GM12878 (cell line): ENCODE measurements at regions not wholly inside any gene's neighbourhood (a gene's known extent, or its start where the extent isn't known, plus 50 kb on each side); places are given as distances from the start of the nearest gene placed in this dataset.

ENCODE experiments used
- ATAC-seq: fragments of 200-7000 bp; cut with Tn5 transposase; 3 replicates; pipeline ENCODE4 v1.9.1; 2020; ENCODE audit warnings: mild to moderate bottlenecking, moderate library complexity
- BruUV-seq: library from RNA; stranded (reverse); fragments of 400-500 nt; replicated peaks from 2 replicates; lab custom pipeline; 2021; lab: Mats Ljungman, UMichigan
- CTCF ChIA-PET: fragments of 300-600 bp; sonication (Branson Sonifier 250); formaldehyde crosslinking; extraction: SDS; loops from one replicate; lab custom pipeline; 2021; ENCODE audit warnings: inconsistent platforms; lab: Yijun Ruan, JAX
- POLR2A ChIA-PET: fragments of 350-600 bp; formaldehyde crosslinking; extraction: SDS; loops from one replicate; lab custom pipeline; 2021; ENCODE audit warnings: inconsistent platforms; lab: Charles Lee
- RAD21 ChIA-PET: fragments of 300-600 bp; sonication (Branson Sonifier 250); formaldehyde crosslinking; loops from one replicate; lab custom pipeline; 2023; ENCODE audit warnings: antibody characterized with exemption; ENCODE audit not compliant: unreplicated experiment; lab: Charles Lee
- SMC1A ChIA-PET: fragments of 300-600 bp; sonication (Branson Sonifier 250); formaldehyde crosslinking; loops from one replicate; lab custom pipeline; 2023; ENCODE audit not compliant: unreplicated experiment, uncharacterized antibody; lab: Charles Lee
- DNase-seq: peaks from one replicate; pipeline ENCODE4 v3.0.0-alpha.2; 2011; ENCODE audit warnings: low read depth, low spot score
- FAIRE-seq: peaks from 3 replicates; lab custom pipeline; 2011; peaks lifted over from hg19 to GRCh38; lab: Jason Lieb, UNC
- H2AFZ ChIP-seq: 2 replicates; pipeline ENCODE4 v1.6.0; 2011; ENCODE audit warnings: low read depth, low read length, control low read depth; ENCODE audit not compliant: control insufficient read depth
- H3K27ac ChIP-seq: 2 replicates; pipeline ENCODE4 v1.5.1; 2011; ENCODE audit warnings: control low read depth; ENCODE audit not compliant: control insufficient read depth, insufficient read depth
- H3K27me3 ChIP-seq, 2 experiments: replicated peaks in 1 of 2; 2 replicates each; pipeline versions ENCODE4 v1.6.0 to v1.6.1; 2011; ENCODE audit warnings: low read length in 1 of 2; ENCODE audit not compliant: control insufficient read depth in 2 of 2, insufficient read depth in 2 of 2
- H3K36me3 ChIP-seq, 2 experiments: 2 replicates each; pipeline ENCODE4 v1.5.1; 2011; ENCODE audit warnings: low read length in 1 of 2; ENCODE audit not compliant: control insufficient read depth in 2 of 2, insufficient read depth in 2 of 2
- H3K4me1 ChIP-seq: 2 replicates; pipeline ENCODE4 v1.6.1; 2011; ENCODE audit warnings: mild to moderate bottlenecking, low read length, moderate library complexity, mixed read lengths; ENCODE audit not compliant: control insufficient read depth, insufficient read depth
- H3K4me2 ChIP-seq: 2 replicates; pipeline ENCODE4 v1.6.0; 2011; ENCODE audit warnings: control low read depth; ENCODE audit not compliant: control insufficient read depth, insufficient read depth
- H3K4me3 ChIP-seq: fragments of 200-600 bp; sonication (generic); 2 replicates; pipeline ENCODE4 v1.5.1; 2016
- H3K79me2 ChIP-seq: 2 replicates; pipeline ENCODE4 v1.6.0; 2011; ENCODE audit warnings: low read length; ENCODE audit not compliant: control insufficient read depth, insufficient read depth
- H3K9ac ChIP-seq: 2 replicates; pipeline ENCODE4 v1.8.0; 2011; ENCODE audit warnings: low read length, control low read depth, mixed read lengths; ENCODE audit not compliant: control insufficient read depth, insufficient read depth
- H3K9me3 ChIP-seq: replicated peaks from 3 replicates; pipeline ENCODE4 v1.5.1; 2011; ENCODE audit warnings: mild to moderate bottlenecking, low read length; ENCODE audit not compliant: control insufficient read depth, insufficient read depth
- H4K20me1 ChIP-seq: 2 replicates; pipeline ENCODE4 v1.6.0; 2011; ENCODE audit not compliant: control insufficient read depth, insufficient read depth
- BCLAF1 ChIP-seq: fragments of 450-650 bp; IDR thresholded peaks from 2 replicates; pipeline ENCODE4 v1.6.1; 2017; ENCODE audit warnings: antibody characterized with exemption, mild to moderate bottlenecking, moderate library complexity
- GABPA ChIP-seq: IDR thresholded peaks from 2 replicates; pipeline ENCODE4 v1.6.1; 2014; ENCODE audit warnings: antibody characterized with exemption, low read depth, mild to moderate bottlenecking, inconsistent platforms
- JUNB ChIP-seq: IDR thresholded peaks from 2 replicates; pipeline ENCODE4 v1.6.1; 2016; ENCODE audit warnings: antibody characterized with exemption, mild to moderate bottlenecking
- KDM1A ChIP-seq: fragments of 200-600 bp; sonication (generic); IDR thresholded peaks from 2 replicates; pipeline ENCODE4 v1.6.1; 2016; ENCODE audit warnings: borderline replicate concordance
- RCOR1 ChIP-seq: conservative IDR thresholded peaks from 2 replicates; pipeline ENCODE4 v1.6.1; 2012; ENCODE audit warnings: low read depth, low read length, improper control_type of control experiment
- SMAD1 ChIP-seq: fragments of 450-650 bp; IDR thresholded peaks from 2 replicates; pipeline ENCODE4 v1.6.1; 2018; ENCODE audit warnings: mild to moderate bottlenecking, low read depth; ENCODE audit not compliant: partially characterized antibody
- SREBF1 ChIP-seq: IDR thresholded peaks from 2 replicates; pipeline ENCODE4 v1.6.1; 2012; ENCODE audit warnings: mild to moderate bottlenecking, low read length
- STAT1 ChIP-seq: fragments of 450-650 bp; conservative IDR thresholded peaks from 2 replicates; pipeline ENCODE4 v1.6.1; 2014; ENCODE audit warnings: antibody characterized with exemption, mild to moderate bottlenecking
- ZBTB40 ChIP-seq: fragments of 450-650 bp; IDR thresholded peaks from 2 replicates; pipeline ENCODE4 v1.6.1; 2016; ENCODE audit warnings: mild to moderate bottlenecking, moderate library complexity, borderline replicate concordance
- ZNF274 ChIP-seq: IDR thresholded peaks from one replicate; pipeline ENCODE4 v1.8.0; 2011; ENCODE audit not compliant: insufficient read length, insufficient read depth
- ZNF384 ChIP-seq: IDR thresholded peaks from 2 replicates; pipeline ENCODE4 v1.6.1; 2012; ENCODE audit warnings: low read depth, mild to moderate bottlenecking, low read length, improper control_type of control experiment, borderline replicate concordance
- ZSCAN29 ChIP-seq: fragments of 450-650 bp; IDR thresholded peaks from 2 replicates; pipeline ENCODE4 v1.6.1; 2017; ENCODE audit warnings: mild to moderate bottlenecking, moderate library complexity
- WGBS: methylation state at CpG from one replicate; pipeline ENCODE4 v1.1.6; 2016; ENCODE audit warnings: low lambda C conversion rate; ENCODE audit not compliant: insufficient replicate concordance, insufficient coverage; ENCODE audit errors: missing lambda C conversion rate; 5-methylcytosine and 5-hydroxymethylcytosine counted together
- in situ Hi-C: fragments of 300-500 bp; cut with MboI; formaldehyde crosslinking; loops from 9 replicates; pipeline ENCODE4 v1.14.3; 2018; ENCODE audit warnings: mixed read lengths
- intact Hi-C: fragments of 100-400 bp; cut with micrococcal nuclease; formaldehyde crosslinking; loops from one replicate; pipeline ENCODE4 v1.14.2; 2022; ENCODE audit not compliant: unreplicated experiment

GRCh38 chr3:111366515-111366914 lies 175.5 kb upstream of the CD96 start:
- ATAC-seq (no peak), DNase-seq (no peak), FAIRE-seq (no peak)
- Histone ChIP-seq H4K20me1 (no peaks in the 10 kb centered on the region), H3K27ac (no peak overlapping the region), H3K4me1 (no peaks in the 10 kb centered on the region), H3K36me3 (no peaks in the 10 kb centered on the region), H2AFZ (no peak overlapping the region), H3K4me3 (no peak overlapping the region), H3K9ac (no peak overlapping the region), H3K4me2 (no peak overlapping the region), H3K27me3 (no peaks in the 10 kb centered on the region), H3K79me2 (no peaks in the 10 kb centered on the region), H3K9me3 (no peaks in the 10 kb centered on the region)
- ChIA-PET POLR2A (no interaction called here), RAD21 (no interaction called here), CTCF (interaction anchor here (2.1 kb wide), 1 partner anchor 28 kb away, joined by 5 read pairs; no protein-coding TSS in a partner anchor), SMC1A (no interaction called here)
- in situ Hi-C loops (no loop called here), intact Hi-C loops (no loop called here)
- no peak for TF ChIP-seq SMAD1
- no peak for TF ChIP-seq KDM1A
- TF ChIP-seq JUNB = no peak
- TF ChIP-seq ZSCAN29 = no peak
- TF ChIP-seq RCOR1 = no peak
- TF ChIP-seq BCLAF1 = no peak
- no peak for TF ChIP-seq GABPA
- TF ChIP-seq SREBF1 = no peak
- TF ChIP-seq ZNF384 = no peak
- no peak for TF ChIP-seq ZBTB40
- TF ChIP-seq STAT1 = no peak
- no peak for TF ChIP-seq ZNF274
- 11% methylated on average over 4 of the region's 4 CpGs for WGBS
- BruUV-seq = no TSS peak
